Heart right ventricle (tissue), 16 donors: ENCODE measurements at regions not wholly inside any gene's neighbourhood (a gene's known extent, or its start where the extent isn't known, plus 50 kb on each side); places are given as distances from the start of the nearest gene placed in this dataset.

Experiments used
- ATAC-seq, 8 donors: fragments of 200-7000 bp; cut with Tn5 transposase; one replicate each; pipeline ENCODE4 v1.9.1; 2020; ENCODE audit warnings: mild to moderate bottlenecking in 8 of 8, moderate library complexity in 8 of 8, moderate number of reproducible peaks in 1 of 8
- DNase-seq, 2 donors: peaks; one replicate each; pipeline ENCODE4 v3.0.0-alpha.2; 2020
- H3K27ac ChIP-seq, 10 donors: fragments of 200-600 bp; sonication (generic) in 2 of 10; one replicate each; pipeline versions ENCODE4 v1.5.0 to v1.8.0; 2020 to 2022; ENCODE audit warnings: mild to moderate bottlenecking in 3 of 10
- H3K27me3 ChIP-seq, 7 donors: fragments of 200-600 bp; one replicate each; pipeline ENCODE4 v1.8.0; 2021 to 2022; ENCODE audit warnings: mild to moderate bottlenecking in 2 of 7
- H3K36me3 ChIP-seq, 9 donors: fragments of 200-600 bp; sonication (generic) in 1 of 9; one replicate each; pipeline versions ENCODE4 v1.5.0 to v1.8.0; 2020 to 2022; ENCODE audit warnings: mild to moderate bottlenecking in 2 of 9
- H3K4me1 ChIP-seq, 9 donors: fragments of 200-600 bp; sonication (generic) in 1 of 9; one replicate each; pipeline versions ENCODE4 v1.5.0 to v1.8.0; 2020 to 2022; ENCODE audit warnings: mild to moderate bottlenecking in 4 of 9
- H3K4me3 ChIP-seq, 10 donors: fragments of 200-600 bp; sonication (generic) in 2 of 10; one replicate each; pipeline versions ENCODE4 v1.5.0 to v1.8.0; 2020 to 2022; ENCODE audit warnings: mild to moderate bottlenecking in 7 of 10, moderate library complexity in 2 of 10
- H3K9me3 ChIP-seq, 11 donors: fragments of 200-600 bp in 10 of 11; sonication (generic) in 2 of 11; one replicate each; pipeline versions ENCODE4 v1.5.0 to v1.8.0; 2013 to 2022; ENCODE audit warnings: mild to moderate bottlenecking in 2 of 11, control low read depth in 1 of 11, moderate library complexity in 1 of 11
- WGBS, 2 donors: extraction: QIAGEN DNeasy Blood & Tissue Kit; methylation state at CpG; one replicate each; pipeline ENCODE4 v1.1.7; 2013; ENCODE audit warnings: inconsistent platforms in 1 of 2; 5-methylcytosine and 5-hydroxymethylcytosine counted together
- intact Hi-C, 10 donors: fragments of 100-400 bp; cut with DNase I; formaldehyde crosslinking; loops; one replicate each; pipeline versions ENCODE4 v1.11.1 to v1.14.2; 2022
- TF ChIP-seq, protein P1 (sequence below), 9 donors: fragments of 200-600 bp; sonication (generic) in 2 of 9; IDR thresholded peaks; one replicate each; pipeline versions ENCODE4 v1.5.0 to v1.8.0; 2021 to 2022; ENCODE audit warnings: antibody characterized with exemption in 9 of 9, mild to moderate bottlenecking in 5 of 9, moderate library complexity in 1 of 9
- donor health status: Arrhythmogenic right ventricular cardiomyopathy.
- donor health status: ischemic (EF 13 %, LVEDD 7.1; RV severe dilation, severe dysfunction).
- donor health status: healthy with polysubstance abuse.
- donor health status: DM: no; HTN: yes; CAD: no.
- donor health status: DM: no; HTN: no; CAD: no.
- donor health status: ischemic (EF 25% LVEDD 6.9; RV normal size, moderate dysfunction).
- donor health status: ischemic (EF 25% LVEDD 5.7; RV mildly dilated, moderate dysfunction).
- donor health status: healthy.
- donor health status: DM: yes; HTN: yes; CAD: no.
- donor health status: Ischemic cardiomyopathy.
- donor health status: ischemic (EF 35%, LVEDD 5.7; RV mildly dilated, moderate dysfunction).
- donor health status: nonischemic (EF 11% LVEDD 7.7; RV severe dilation, severe dysfunction).
- donor health status: DM: yes; HTN: yes; CAD: no.
- donor health status: PGD.
- donor health status: ischemic (EF 29% LVEDD 5.4; RV normal size, mild dysfunction).
- donor health status: nonischemic (EF 23%, LVEDD 6.1; RV moderate dilation, normal function).

DNA sequence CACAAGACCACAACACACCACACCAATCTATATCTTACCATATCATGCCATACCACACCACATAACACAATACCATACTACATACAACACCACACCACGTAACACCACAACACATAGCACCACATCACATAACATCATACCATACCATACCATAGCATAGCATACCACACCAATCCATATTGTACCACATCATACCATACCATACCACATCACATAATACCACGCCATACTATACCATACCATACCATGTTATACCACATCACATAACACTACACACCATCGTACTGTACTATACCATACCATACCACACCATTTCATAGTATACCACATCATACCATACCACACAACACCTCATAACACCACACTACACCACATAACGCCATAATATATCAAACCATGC is 335.2 kb upstream of the VWC2 start:
- TF ChIP-seq, protein P1, sequence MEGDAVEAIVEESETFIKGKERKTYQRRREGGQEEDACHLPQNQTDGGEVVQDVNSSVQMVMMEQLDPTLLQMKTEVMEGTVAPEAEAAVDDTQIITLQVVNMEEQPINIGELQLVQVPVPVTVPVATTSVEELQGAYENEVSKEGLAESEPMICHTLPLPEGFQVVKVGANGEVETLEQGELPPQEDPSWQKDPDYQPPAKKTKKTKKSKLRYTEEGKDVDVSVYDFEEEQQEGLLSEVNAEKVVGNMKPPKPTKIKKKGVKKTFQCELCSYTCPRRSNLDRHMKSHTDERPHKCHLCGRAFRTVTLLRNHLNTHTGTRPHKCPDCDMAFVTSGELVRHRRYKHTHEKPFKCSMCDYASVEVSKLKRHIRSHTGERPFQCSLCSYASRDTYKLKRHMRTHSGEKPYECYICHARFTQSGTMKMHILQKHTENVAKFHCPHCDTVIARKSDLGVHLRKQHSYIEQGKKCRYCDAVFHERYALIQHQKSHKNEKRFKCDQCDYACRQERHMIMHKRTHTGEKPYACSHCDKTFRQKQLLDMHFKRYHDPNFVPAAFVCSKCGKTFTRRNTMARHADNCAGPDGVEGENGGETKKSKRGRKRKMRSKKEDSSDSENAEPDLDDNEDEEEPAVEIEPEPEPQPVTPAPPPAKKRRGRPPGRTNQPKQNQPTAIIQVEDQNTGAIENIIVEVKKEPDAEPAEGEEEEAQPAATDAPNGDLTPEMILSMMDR (IDR thresholded peaks at IDR 0.05), result no peak
- ATAC-seq (no peak), DNase-seq (no peak)
- Histone ChIP-seq H3K4me1 (no peaks in the 10 kb centered on the region), H3K27me3 (no peaks in the 10 kb centered on the region), H3K27ac (no peak overlapping the region), H3K4me3 (no peak overlapping the region), H3K36me3 (no peaks in the 10 kb centered on the region), H3K9me3 (no peaks in the 10 kb centered on the region)
- intact Hi-C loops, result no loop called here
- WGBS, 2 donors, result 92 to 93% methylated on average over 4 of the region's 4 CpGs

GRCh38 chr7:49443515-49443914 is 329.9 kb upstream of the VWC2 start:
- TF ChIP-seq, protein P1 (IDR thresholded peaks at IDR 0.05), result no peak
- Histone ChIP-seq H3K27me3 (no peaks in the 10 kb centered on the region), H3K27ac (no peak overlapping the region), H3K36me3 (no peaks in the 10 kb centered on the region), H3K4me1 (no peaks in the 10 kb centered on the region), H3K9me3 (peaks cover 0 to 18% (median 0%) of the 10 kb centered on the region in 11 donors), H3K4me3 (no peak overlapping the region)
- DNase-seq (no peak), ATAC-seq (no peak)
- intact Hi-C loops, result no loop called here
- 19 to 33% methylated on average over 2 of the region's 2 CpGs for WGBS, 2 donors

DNA sequence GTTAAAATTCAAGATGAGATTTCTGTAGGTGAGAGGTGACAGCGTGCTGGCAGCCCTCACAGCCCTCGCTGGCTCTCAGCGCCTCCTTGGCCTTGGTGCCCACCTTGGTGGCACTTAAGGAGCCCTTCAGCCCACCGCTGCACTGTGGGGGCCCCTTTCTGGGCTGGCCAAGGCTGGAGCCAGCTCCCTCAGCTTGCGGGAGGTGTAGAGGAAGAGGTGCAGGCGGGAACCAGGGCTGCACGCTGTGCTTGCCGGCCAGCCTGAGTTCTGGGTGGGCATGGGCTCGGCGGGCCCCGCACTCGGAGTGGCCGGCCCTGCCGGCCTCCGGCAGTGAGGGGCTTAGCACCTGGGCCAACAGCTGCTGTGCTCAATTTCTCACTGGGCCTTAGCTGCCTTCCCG is 320.0 kb upstream of the VWC2 start:
- Histone ChIP-seq H3K4me1 (no peaks in the 10 kb centered on the region), H3K36me3 (no peaks in the 10 kb centered on the region), H3K27ac (no peak overlapping the region), H3K9me3 (peaks cover 0 to 8% (median 0%) of the 10 kb centered on the region in 11 donors), H3K27me3 (no peaks in the 10 kb centered on the region), H3K4me3 (no peak overlapping the region)
- TF ChIP-seq, protein P1 (IDR thresholded peaks at IDR 0.05), result no peak
- ATAC-seq, result no peak
- 94 to 95% methylated on average over 15 to 16 of the region's 16 CpGs for WGBS, 2 donors
- intact Hi-C loops, result no loop called here
- DNase-seq, result no peak

DNA sequence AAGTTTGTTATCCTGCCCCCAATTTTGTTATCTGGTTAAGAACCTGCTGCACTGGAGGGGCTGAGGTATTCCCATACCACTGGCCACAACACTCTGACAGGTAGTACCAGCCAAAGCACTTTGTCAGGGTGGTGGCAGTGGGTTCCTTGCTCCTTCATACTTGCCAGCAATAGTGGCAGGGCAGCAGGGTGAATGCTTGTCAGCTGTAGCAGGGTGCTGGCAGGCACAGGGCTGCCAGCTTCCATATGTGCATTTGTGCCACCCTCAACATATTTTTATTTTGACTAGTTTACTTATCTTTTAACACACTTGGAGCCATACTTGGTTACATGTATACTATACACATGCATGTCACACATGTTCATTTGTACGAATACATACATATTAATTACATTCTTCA is 294.0 kb upstream of the VWC2 start:
- TF ChIP-seq, protein P1 (IDR thresholded peaks at IDR 0.05), result no peak
- H3K27me3 ChIP-seq, result no peaks in the 10 kb centered on the region
- no peak overlapping the region for H3K4me3 ChIP-seq
- DNase-seq (peak in 1 of 2 donors; percentile 9), ATAC-seq (peak in 3 of 8 donors; percentile 41 to 62 (median 51))
- no peaks in the 10 kb centered on the region for H3K36me3 ChIP-seq
- H3K4me1 ChIP-seq, result peaks cover 0 to 8% (median 0%) of the 10 kb centered on the region in 9 donors
- 78 to 84% methylated on average over 1 of the region's 1 CpG for WGBS, 2 donors
- H3K27ac ChIP-seq, result no peak overlapping the region
- intact Hi-C loops, result no loop called here
- H3K9me3 ChIP-seq, result peaks cover 0 to 14% (median 0%) of the 10 kb centered on the region in 11 donors
